ENCODE measurements at regions not wholly inside any gene's neighbourhood (a gene's known extent, or its start where the extent isn't known, plus 50 kb on each side); places are given as distances from the start of the nearest gene placed in this dataset.

- TF ChIP-seq CTCF (conservative IDR thresholded peaks at IDR 0.05; ENCODE audit: low read depth, low read length), result no peak
- TF ChIP-seq EZH2phosphoT487 (IDR thresholded peaks at IDR 0.05; ENCODE audit: borderline replicate concordance, low read length), result no peak
- no peak for TF ChIP-seq EZH2 (IDR thresholded peaks at IDR 0.05; ENCODE audit: low read length, unreplicated experiment)
These were observed 1115.6 kb upstream of the GOT2 start for GRCh38 chr16:59849716-59850115.

All from PC-3 (cell line).